ENCODE measurements at regions not wholly inside any gene's neighbourhood (a gene's known extent, or its start where the extent isn't known, plus 50 kb on each side); places are given as distances from the start of the nearest gene placed in this dataset.

- Histone ChIP-seq H3K4me2 (ENCODE audit: insufficient read depth, low read length) (no peak overlapping the region), H3K27ac (ENCODE audit: insufficient read depth, low read depth, low read length) (no peak overlapping the region), H3K79me2 (ENCODE audit: control insufficient read depth, insufficient read depth, low read length) (no peaks in the 10 kb centered on the region), H2AFZ (ENCODE audit: low read depth, low read length) (no peak overlapping the region), H3K4me3 (replicated peaks in 1 of 3; ENCODE audit: insufficient read depth in 1 of 3, low read depth in 1 of 3, low read length in 3 of 3) (no peak overlapping the region), H4K20me1 (replicated peaks; ENCODE audit: control insufficient read depth, extremely low read depth, insufficient read depth, low read length) (no peaks in the 10 kb centered on the region), H3K9me3 (replicated peaks; ENCODE audit: control insufficient read depth, insufficient read depth, low read length) (no peaks in the 10 kb centered on the region), H3K27me3 (ENCODE audit: control insufficient read depth in 2 of 2, insufficient read depth in 2 of 2, low read length in 2 of 2) (peaks cover 0 to 6% of the 10 kb centered on the region in 2 experiments), H3K9ac (replicated peaks; ENCODE audit: extremely low read depth, insufficient read depth, low read length) (no peak overlapping the region), H3K9me1 (replicated peaks; ENCODE audit: control insufficient read depth, extremely low read depth, insufficient read depth, low read length) (no peaks in the 10 kb centered on the region), H3K36me3 (ENCODE audit: control insufficient read depth in 2 of 2, extremely low read depth in 1 of 2, insufficient read depth in 2 of 2, low read length in 2 of 2) (no peaks in the 10 kb centered on the region), H3K4me1 (ENCODE audit: control insufficient read depth, extremely low read depth, insufficient read depth, low read length) (no peaks in the 10 kb centered on the region)
- TF ChIP-seq GATA2 (IDR thresholded peaks at IDR 0.05; ENCODE audit: insufficient read depth, insufficient read length, low read depth, low read length): no peak
- no peak for TF ChIP-seq POLR2AphosphoS5 (IDR thresholded peaks at IDR 0.05; ENCODE audit: insufficient read depth, low read depth, low read length)
- TF ChIP-seq MYC (IDR thresholded peaks at IDR 0.05; ENCODE audit: low read depth, low read length): no peak
- DNase-seq (ENCODE audit: low read depth, low spot score) (no peak), FAIRE-seq (no peak)
- BruUV-seq (replicated peaks): no TSS peak
- CTCF ChIA-PET: interaction anchor here (0.6 to 0.9 kb wide), 2 partner anchors 12 to 33 kb away, joined by 3 read pairs; no protein-coding TSS in a partner anchor
- dilution Hi-C loops (cut with MboI; ENCODE audit: extremely low pct_ligation_motif_present, low sequenced_read_pairs): no loop called here
- POLR2A ChIA-PET: no interaction called here
- intact Hi-C loops (cut with micrococcal nuclease): no loop called here
Observed at GRCh38 chr3:152608696-152609594, 226.0 kb upstream of the P2RY1 start.

DNA sequence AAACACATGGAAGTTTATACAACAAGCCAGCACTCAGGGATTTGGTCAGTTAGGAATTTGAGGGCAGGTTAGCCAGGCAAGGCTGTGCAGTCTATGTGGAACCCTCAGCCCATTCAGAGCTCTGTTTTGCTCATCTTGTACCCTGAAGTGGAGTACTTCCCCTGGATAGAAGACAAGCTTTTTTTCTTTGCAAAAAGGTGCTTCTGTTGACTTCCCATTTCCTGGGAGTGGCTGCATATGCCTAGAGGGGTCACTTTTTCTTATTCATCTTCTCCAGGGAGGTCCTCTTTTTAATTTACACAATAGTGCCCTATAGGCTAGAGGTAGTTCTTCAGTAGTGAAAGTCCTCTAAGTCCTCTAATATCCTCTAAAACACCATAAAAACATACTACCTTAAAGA, 225.0 kb upstream of the P2RY1 start:
- DNase-seq (ENCODE audit: low read depth, low spot score): no peak
- TF ChIP-seq JUN (IDR thresholded peaks at IDR 0.05; ENCODE audit: borderline replicate concordance, insufficient read depth, insufficient read length, low read depth): no peak
- TF ChIP-seq MYC (IDR thresholded peaks at IDR 0.05; ENCODE audit: low read depth, low read length): no peak
- TF ChIP-seq POLR2AphosphoS5 (IDR thresholded peaks at IDR 0.05; ENCODE audit: insufficient read depth, low read depth, low read length): no peak
- no peak for TF ChIP-seq GATA2 (IDR thresholded peaks at IDR 0.05; ENCODE audit: insufficient read depth, insufficient read length, low read depth, low read length)
- no peak for TF ChIP-seq EZH2 (IDR thresholded peaks at IDR 0.05; ENCODE audit: borderline replicate concordance, low read depth, low read length, severe bottlenecking)
- TF ChIP-seq, protein P1, sequence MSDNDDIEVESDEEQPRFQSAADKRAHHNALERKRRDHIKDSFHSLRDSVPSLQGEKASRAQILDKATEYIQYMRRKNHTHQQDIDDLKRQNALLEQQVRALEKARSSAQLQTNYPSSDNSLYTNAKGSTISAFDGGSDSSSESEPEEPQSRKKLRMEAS (IDR thresholded peaks at IDR 0.05; ENCODE audit: insufficient read depth, insufficient read length): no peak
- BruUV-seq (replicated peaks): no TSS peak
- H3K27me3 ChIP-seq (ENCODE audit: control insufficient read depth in 2 of 2, insufficient read depth in 2 of 2, low read length in 2 of 2): peaks cover 0 to 6% of the 10 kb centered on the region in 2 experiments
- ChIA-PET CTCF (interaction anchor here (0.9 to 1.3 kb wide), 2 partner anchors 13 to 36 kb away, joined by 3 to 4 read pairs; no protein-coding TSS in a partner anchor), POLR2A (no interaction called here)
- no peaks in the 10 kb centered on the region for H3K36me3 ChIP-seq (ENCODE audit: control insufficient read depth in 2 of 2, extremely low read depth in 1 of 2, insufficient read depth in 2 of 2, low read length in 2 of 2)
- intact Hi-C loops (cut with micrococcal nuclease) (no loop called here), dilution Hi-C loops (cut with MboI; ENCODE audit: extremely low pct_ligation_motif_present, low sequenced_read_pairs) (no loop called here)
- no peak overlapping the region for H3K9ac ChIP-seq (replicated peaks; ENCODE audit: extremely low read depth, insufficient read depth, low read length)
- H3K9me3 ChIP-seq (replicated peaks; ENCODE audit: control insufficient read depth, insufficient read depth, low read length): no peaks in the 10 kb centered on the region
- FAIRE-seq: no peak
- H3K27ac ChIP-seq (ENCODE audit: insufficient read depth, low read depth, low read length): no peak overlapping the region
- no peak overlapping the region for H2AFZ ChIP-seq (ENCODE audit: low read depth, low read length)
- no peak overlapping the region for H3K4me3 ChIP-seq (replicated peaks in 1 of 3; ENCODE audit: insufficient read depth in 1 of 3, low read depth in 1 of 3, low read length in 3 of 3)
- no peaks in the 10 kb centered on the region for H3K79me2 ChIP-seq (ENCODE audit: control insufficient read depth, insufficient read depth, low read length)
- H3K4me2 ChIP-seq (ENCODE audit: insufficient read depth, low read length): no peak overlapping the region
- no peaks in the 10 kb centered on the region for H4K20me1 ChIP-seq (replicated peaks; ENCODE audit: control insufficient read depth, extremely low read depth, insufficient read depth, low read length)
- no peaks in the 10 kb centered on the region for H3K4me1 ChIP-seq (ENCODE audit: control insufficient read depth, extremely low read depth, insufficient read depth, low read length)
- H3K9me1 ChIP-seq (replicated peaks; ENCODE audit: control insufficient read depth, extremely low read depth, insufficient read depth, low read length): no peaks in the 10 kb centered on the region

Measured in endothelial cell of umbilical vein (primary cell).